Right lobe of liver (tissue), 6 donors: ENCODE measurements at regions not wholly inside any gene's neighbourhood (a gene's known extent, or its start where the extent isn't known, plus 50 kb on each side); places are given as distances from the start of the nearest gene placed in this dataset.

Source experiments
- ATAC-seq, 4 donors: fragments of 200-7000 bp; cut with Tn5 transposase; one replicate each; pipeline ENCODE4 v1.9.1; 2020; ENCODE audit warnings: mild to moderate bottlenecking in 4 of 4, moderate library complexity in 4 of 4
- DNase-seq, 3 donors: peaks; one replicate each; pipeline ENCODE4 v3.0.0-alpha.2; 2020
- H3K27ac ChIP-seq, 3 donors: fragments of 200-600 bp; one replicate each; pipeline ENCODE4 v1.8.0; 2022
- H3K27me3 ChIP-seq, 2 donors: fragments of 200-600 bp; one replicate each; pipeline ENCODE4 v1.8.0; 2022
- H3K36me3 ChIP-seq, 4 donors: fragments of 200-600 bp; sonication (generic) in 1 of 4; one replicate each; pipeline versions ENCODE4 v1.5.1 to v1.8.0; 2017 to 2022; ENCODE audit warnings: control low read depth in 1 of 4
- H3K4me1 ChIP-seq, 4 donors: fragments of 200-600 bp; sonication (generic) in 1 of 4; one replicate each; pipeline versions ENCODE4 v1.5.1 to v1.8.0; 2017 to 2022; ENCODE audit warnings: control low read depth in 1 of 4
- H3K4me3 ChIP-seq, 3 donors: fragments of 200-600 bp; one replicate each; pipeline ENCODE4 v1.8.0; 2022
- H3K9me3 ChIP-seq, 4 donors: fragments of 200-600 bp; sonication (generic) in 1 of 4; one replicate each; pipeline versions ENCODE4 v1.5.1 to v1.8.0; 2017 to 2022; ENCODE audit warnings: control low read depth in 1 of 4
- CTCF ChIP-seq, 4 donors: fragments of 200-600 bp in 3 of 4; fragments of 450-650 bp in 1 of 4; IDR thresholded peaks; one replicate each; pipeline versions ENCODE4 v1.5.1 to v1.8.0; 2016 to 2022; ENCODE audit warnings: antibody characterized with exemption in 4 of 4, mild to moderate bottlenecking in 2 of 4
- POLR2A ChIP-seq: fragments of 450-650 bp; IDR thresholded peaks from one replicate; pipeline ENCODE4 v1.6.1; 2017; ENCODE audit warnings: antibody characterized with exemption, mild to moderate bottlenecking
- whole genome bisulfite sequencing: methylation state at CpG from one replicate; pipeline ENCODE4 v1.1.6; 2018; ENCODE audit warnings: low coverage, low lambda C conversion rate; ENCODE audit not compliant: insufficient coverage; ENCODE audit errors: missing lambda C conversion rate; 5-methylcytosine and 5-hydroxymethylcytosine counted together
- intact Hi-C, 2 donors: fragments of 100-400 bp; cut with DNase I; formaldehyde crosslinking; loops; one replicate each; pipeline versions ENCODE4 v1.11.2 to v1.14.1; 2022
- donor health status: DM: no; HTN: yes; CAD: no.
- donor health status: DM: no; HTN: no; CAD: no.
- donor health status: DM: no; HTN: no; CAD: no.
- donor health status: DM: no; HTN: yes; CAD: no.
- donor health status: DM: no; HTN: yes; CAD: no.

- H3K4me1 ChIP-seq, result peaks cover 0 to 4% (median 0%) of the 10 kb centered on the region in 4 donors
- no peaks in the 10 kb centered on the region for H3K36me3 ChIP-seq
- no peak for TF ChIP-seq POLR2A
- no peak for TF ChIP-seq CTCF (IDR thresholded peaks at IDR 0.05)
- intact Hi-C loops, result no loop called here
- DNase-seq, result no peak
- no peak overlapping the region for H3K27ac ChIP-seq
- H3K27me3 ChIP-seq, result no peaks in the 10 kb centered on the region
- no peak for ATAC-seq
- no peak overlapping the region for H3K4me3 ChIP-seq
- no peaks in the 10 kb centered on the region for H3K9me3 ChIP-seq
- WGBS, result 78% methylated on average over 4 of the region's 4 CpGs
Measured at GRCh38 chr1:94324178-94324544, 86.8 kb upstream of the ARHGAP29 start.

- 76% methylated on average over 6 of the region's 7 CpGs for WGBS
- Histone ChIP-seq H3K4me1 (peaks cover 0 to 4% (median 0%) of the 10 kb centered on the region in 4 donors), H3K4me3 (no peak overlapping the region), H3K27me3 (no peaks in the 10 kb centered on the region), H3K36me3 (no peaks in the 10 kb centered on the region), H3K9me3 (no peaks in the 10 kb centered on the region), H3K27ac (no peak overlapping the region)
- TF ChIP-seq CTCF (IDR thresholded peaks at IDR 0.05), result no peak
- intact Hi-C loops, result no loop called here
- DNase-seq (no peak), ATAC-seq (no peak)
Measured at GRCh38 chr1:94323311-94324177, 86.2 kb upstream of the ARHGAP29 start.

GRCh38 chr1:94322696-94323095 lies 85.3 kb upstream of the ARHGAP29 start:
- Histone ChIP-seq H3K4me1 (peaks cover 0 to 4% (median 2%) of the 10 kb centered on the region in 4 donors), H3K4me3 (no peak overlapping the region), H3K36me3 (no peaks in the 10 kb centered on the region), H3K27me3 (no peaks in the 10 kb centered on the region), H3K27ac (no peak overlapping the region), H3K9me3 (no peaks in the 10 kb centered on the region)
- intact Hi-C loops, result no loop called here
- DNase-seq (no peak), ATAC-seq (no peak)
- WGBS, result 67% methylated on average over 4 of the region's 5 CpGs
- no peak for TF ChIP-seq CTCF (IDR thresholded peaks at IDR 0.05)
- no peak for TF ChIP-seq POLR2A

- ATAC-seq, result no peak
- intact Hi-C loops, result no loop called here
- H3K27ac ChIP-seq, result no peak overlapping the region
- peaks cover 2 to 13% (median 7%) of the 10 kb centered on the region in 4 donors for H3K4me1 ChIP-seq
- no peaks in the 10 kb centered on the region for H3K27me3 ChIP-seq
- no peak overlapping the region for H3K4me3 ChIP-seq
- no peaks in the 10 kb centered on the region for H3K9me3 ChIP-seq
- no peak for DNase-seq
- 69% methylated on average over 3 of the region's 3 CpGs for WGBS
- no peak for TF ChIP-seq POLR2A
- TF ChIP-seq CTCF (IDR thresholded peaks at IDR 0.05), result no peak
- no peaks in the 10 kb centered on the region for H3K36me3 ChIP-seq
Measured at GRCh38 chr1:94321662-94322061, 84.3 kb upstream of the ARHGAP29 start.
